Endodermal cell (in vitro differentiated cells): ENCODE measurements at regions not wholly inside any gene's neighbourhood (a gene's known extent, or its start where the extent isn't known, plus 50 kb on each side); places are given as distances from the start of the nearest gene placed in this dataset.

Experiments used
- DNase-seq: peaks from one replicate; pipeline ENCODE4 v3.0.0-alpha.2; 2017
- H3K27ac ChIP-seq: 2 replicates; pipeline ENCODE4 v1.5.1; 2013; ENCODE audit warnings: mild to moderate bottlenecking, low read depth, low read length, moderate library complexity
- H3K27me3 ChIP-seq: 2 replicates; pipeline ENCODE4 v1.6.1; 2013; ENCODE audit warnings: mild to moderate bottlenecking, low read length, moderate library complexity; ENCODE audit not compliant: insufficient read depth, control insufficient read depth, poor library complexity, severe bottlenecking
- H3K36me3 ChIP-seq: 2 replicates; pipeline ENCODE4 v1.7.0; 2013; ENCODE audit warnings: mild to moderate bottlenecking, low read length, moderate library complexity; ENCODE audit not compliant: control insufficient read depth, insufficient read depth
- H3K4me1 ChIP-seq: one replicate; pipeline ENCODE4 v1.7.0; 2013; ENCODE audit warnings: low read length; ENCODE audit not compliant: control insufficient read depth, insufficient read depth
- H3K4me3 ChIP-seq: 2 replicates; pipeline ENCODE4 v1.5.1; 2013; ENCODE audit warnings: mild to moderate bottlenecking, low read length, moderate library complexity
- H3K9ac ChIP-seq: 2 replicates; pipeline ENCODE4 v1.6.1; 2013; ENCODE audit warnings: mild to moderate bottlenecking, low read length, moderate library complexity; ENCODE audit not compliant: poor library complexity, severe bottlenecking; ENCODE audit errors: extremely low read depth
- H3K9me3 ChIP-seq: 2 replicates; pipeline ENCODE4 v1.6.1; 2013; ENCODE audit warnings: mild to moderate bottlenecking, low read length, moderate library complexity; ENCODE audit not compliant: control insufficient read depth
- H3K27ac Mint-ChIP-seq: 2 replicates; pipeline ENCODE4 v1.8.0; 2020; ENCODE audit warnings: mixed read lengths
- H3K27me3 Mint-ChIP-seq: 2 replicates; pipeline ENCODE4 v1.8.0; 2021; ENCODE audit warnings: mild to moderate bottlenecking, mixed read lengths; ENCODE audit not compliant: insufficient read depth
- H3K36me3 Mint-ChIP-seq: 2 replicates; pipeline ENCODE4 v1.8.0; 2020; ENCODE audit warnings: low read depth, mixed read lengths
- H3K4me1 Mint-ChIP-seq: 2 replicates; pipeline ENCODE4 v1.8.0; 2020; ENCODE audit warnings: mixed read lengths
- H3K4me3 Mint-ChIP-seq: 2 replicates; pipeline ENCODE4 v1.8.0; 2020; ENCODE audit warnings: mild to moderate bottlenecking, moderate library complexity, mixed read lengths
- H3K9me3 Mint-ChIP-seq: 2 replicates; pipeline ENCODE4 v1.8.0; 2020; ENCODE audit warnings: mild to moderate bottlenecking, mixed read lengths
- WGBS, 2 experiments: methylation state at CpG; one replicate each; pipeline versions ENCODE4 v1.1.5 to v1.1.7; 2013; ENCODE audit warnings: missing lambda C conversion rate in 2 of 2, mixed read lengths in 1 of 2; ENCODE audit not compliant: insufficient coverage in 1 of 2, insufficient read length in 1 of 2; 5-methylcytosine and 5-hydroxymethylcytosine counted together
- TF ChIP-seq, protein P1 (sequence below): fragments of 200-600 bp; sonication (generic); conservative IDR thresholded peaks from 2 replicates; pipeline ENCODE4 v1.5.0; 2021; ENCODE audit warnings: antibody characterized with exemption, mild to moderate bottlenecking

DNA sequence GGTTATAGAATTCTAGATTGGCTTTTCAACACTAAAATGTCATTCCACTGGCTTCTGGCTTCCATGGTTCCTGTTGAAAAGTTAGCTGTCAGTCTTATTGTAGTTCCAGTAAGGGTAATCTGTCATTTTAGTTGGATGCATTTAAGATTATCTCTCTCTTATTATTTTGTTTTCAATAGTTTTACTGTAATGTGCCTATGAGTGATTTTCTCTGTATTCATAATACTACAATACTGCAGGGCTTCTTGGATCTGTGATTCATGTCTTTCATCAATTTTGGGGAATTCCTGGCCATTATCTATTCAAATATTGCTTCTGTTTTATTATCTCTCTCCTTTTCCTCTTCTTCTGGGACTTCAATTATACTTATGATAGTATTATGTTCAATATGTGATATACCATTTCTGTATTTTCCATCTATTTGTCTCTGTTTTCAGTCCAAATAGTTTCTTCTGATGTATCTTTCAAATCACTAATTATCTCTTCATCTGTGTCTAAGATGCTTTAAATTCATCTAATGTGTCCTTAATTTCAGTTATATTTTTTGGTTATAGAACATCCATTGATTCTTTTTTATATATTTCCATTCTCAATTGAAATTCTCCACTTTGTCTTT is 101.5 kb downstream of the KCTD15 start:
- Histone ChIP-seq H3K9ac (no peak overlapping the region), H3K36me3 (no peaks in the 10 kb centered on the region), H3K27ac (no peak overlapping the region), H3K4me1 (no peaks in the 10 kb centered on the region), H3K4me3 (no peak overlapping the region), H3K9me3 (peaks cover 26% of the 10 kb centered on the region), H3K27me3 (no peaks in the 10 kb centered on the region)
- TF ChIP-seq, protein P1, sequence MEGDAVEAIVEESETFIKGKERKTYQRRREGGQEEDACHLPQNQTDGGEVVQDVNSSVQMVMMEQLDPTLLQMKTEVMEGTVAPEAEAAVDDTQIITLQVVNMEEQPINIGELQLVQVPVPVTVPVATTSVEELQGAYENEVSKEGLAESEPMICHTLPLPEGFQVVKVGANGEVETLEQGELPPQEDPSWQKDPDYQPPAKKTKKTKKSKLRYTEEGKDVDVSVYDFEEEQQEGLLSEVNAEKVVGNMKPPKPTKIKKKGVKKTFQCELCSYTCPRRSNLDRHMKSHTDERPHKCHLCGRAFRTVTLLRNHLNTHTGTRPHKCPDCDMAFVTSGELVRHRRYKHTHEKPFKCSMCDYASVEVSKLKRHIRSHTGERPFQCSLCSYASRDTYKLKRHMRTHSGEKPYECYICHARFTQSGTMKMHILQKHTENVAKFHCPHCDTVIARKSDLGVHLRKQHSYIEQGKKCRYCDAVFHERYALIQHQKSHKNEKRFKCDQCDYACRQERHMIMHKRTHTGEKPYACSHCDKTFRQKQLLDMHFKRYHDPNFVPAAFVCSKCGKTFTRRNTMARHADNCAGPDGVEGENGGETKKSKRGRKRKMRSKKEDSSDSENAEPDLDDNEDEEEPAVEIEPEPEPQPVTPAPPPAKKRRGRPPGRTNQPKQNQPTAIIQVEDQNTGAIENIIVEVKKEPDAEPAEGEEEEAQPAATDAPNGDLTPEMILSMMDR, result no peak
- H3K4me1 Mint-ChIP-seq, result peaks cover 5% of the 10 kb centered on the region
- H3K27ac Mint-ChIP-seq, result no peak overlapping the region
- DNase-seq, result no peak
- H3K27me3 Mint-ChIP-seq, result peaks cover 9% of the 10 kb centered on the region
- no peaks in the 10 kb centered on the region for H3K36me3 Mint-ChIP-seq
- H3K9me3 Mint-ChIP-seq, result peaks cover 25% of the 10 kb centered on the region
- no peak overlapping the region for H3K4me3 Mint-ChIP-seq

DNA sequence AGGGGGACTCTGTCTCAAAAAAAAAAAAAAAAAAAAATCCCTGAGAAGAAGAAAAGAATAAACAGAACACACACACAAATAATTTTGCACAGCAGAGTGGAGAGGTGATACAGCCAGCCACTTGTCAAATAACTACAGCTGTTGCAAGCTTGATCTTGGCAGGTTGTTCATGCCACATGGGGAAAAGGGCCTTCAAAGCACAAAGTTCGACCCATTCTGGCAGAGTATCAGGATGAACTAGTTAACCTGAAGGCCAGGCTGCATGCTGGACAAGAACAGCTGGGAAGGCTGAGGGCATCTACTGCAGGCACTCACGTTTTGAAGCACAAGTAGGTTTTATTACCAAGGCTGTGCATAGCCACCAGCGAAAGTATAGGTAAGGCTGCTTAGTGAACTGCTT is 104.1 kb downstream of the KCTD15 start:
- Mint-ChIP-seq H3K9me3 (peaks cover 25% of the 10 kb centered on the region), H3K36me3 (no peaks in the 10 kb centered on the region), H3K4me3 (no peak overlapping the region), H3K27me3 (no peaks in the 10 kb centered on the region), H3K4me1 (peaks cover 22% of the 10 kb centered on the region), H3K27ac (no peak overlapping the region)
- Histone ChIP-seq H3K27ac (no peak overlapping the region), H3K27me3 (no peaks in the 10 kb centered on the region), H3K9ac (no peak overlapping the region), H3K4me1 (peaks cover 6% of the 10 kb centered on the region), H3K9me3 (peaks cover 26% of the 10 kb centered on the region), H3K36me3 (no peaks in the 10 kb centered on the region), H3K4me3 (no peak overlapping the region)
- no peak for DNase-seq
- TF ChIP-seq, protein P1, result no peak
- 88 to 90% methylated on average over 3 of the region's 3 CpGs for WGBS, 2 experiments

DNA sequence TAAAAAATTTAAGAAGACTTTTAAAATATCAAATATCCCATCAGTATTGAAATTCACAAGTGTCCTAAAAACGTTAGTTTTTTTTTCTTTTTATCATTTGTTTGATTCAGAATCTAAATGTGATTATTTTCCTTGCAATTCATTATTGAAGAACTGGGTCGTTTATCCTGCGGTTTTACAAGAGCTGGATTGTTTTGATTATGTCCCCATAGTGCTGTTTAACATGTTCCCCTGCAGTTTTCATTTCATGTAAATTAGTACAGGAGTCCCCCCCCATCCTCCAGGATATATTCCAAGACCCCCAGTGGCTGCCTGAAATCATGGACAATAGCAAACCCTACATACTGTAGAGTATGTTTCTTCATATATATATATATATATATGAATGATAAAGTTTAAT is 105.7 kb downstream of the KCTD15 start:
- no peaks in the 10 kb centered on the region for H3K27me3 ChIP-seq
- no peaks in the 10 kb centered on the region for H3K36me3 ChIP-seq
- H3K9me3 ChIP-seq, result peaks cover 20% of the 10 kb centered on the region
- peaks cover 4% of the 10 kb centered on the region for H3K36me3 Mint-ChIP-seq
- H3K4me3 ChIP-seq, result no peak overlapping the region
- H3K4me3 Mint-ChIP-seq, result no peak overlapping the region
- peaks cover 27% of the 10 kb centered on the region for H3K9me3 Mint-ChIP-seq
- peaks cover 6% of the 10 kb centered on the region for H3K4me1 ChIP-seq
- H3K27me3 Mint-ChIP-seq, result no peaks in the 10 kb centered on the region
- H3K27ac ChIP-seq, result no peak overlapping the region
- no peak for DNase-seq
- 88 to 100% methylated on average over 2 to 3 of the region's 3 CpGs for WGBS, 2 experiments
- TF ChIP-seq, protein P1, result no peak
- no peak overlapping the region for H3K9ac ChIP-seq
- H3K4me1 Mint-ChIP-seq, result peaks cover 27% of the 10 kb centered on the region
- no peak overlapping the region for H3K27ac Mint-ChIP-seq
